ENCODE measurements at regions not wholly inside any gene's neighbourhood (a gene's known extent, or its start where the extent isn't known, plus 50 kb on each side); places are given as distances from the start of the nearest gene placed in this dataset.

GRCh38 chr6:19587238-19587942 is 249.8 kb upstream of the ID4 start (continued):
- TF ChIP-seq RELA (IDR thresholded peaks at IDR 0.05; ENCODE audit: borderline replicate concordance, partially characterized antibody) (no peak), WRNIP1 (IDR thresholded peaks at IDR 0.05; ENCODE audit: borderline replicate concordance, low read depth, low read length) (no peak), ASH2L (IDR thresholded peaks at IDR 0.05; ENCODE audit: borderline replicate concordance, low read depth) (no peak), BMI1 (IDR thresholded peaks at IDR 0.05; ENCODE audit: borderline replicate concordance) (no peak)

- intact Hi-C loops (cut with micrococcal nuclease; ENCODE audit: unreplicated experiment), result no loop called here
- no peak overlapping the region for H2AFZ ChIP-seq (ENCODE audit: control insufficient read depth, low read depth, low read length)
- 5% methylated on average over 5 of the region's 5 CpGs for WGBS (ENCODE audit: insufficient coverage, insufficient replicate concordance, low lambda C conversion rate, missing lambda C conversion rate)
- H3K9ac ChIP-seq (ENCODE audit: control insufficient read depth, insufficient read depth, low read length), result no peak overlapping the region
- FAIRE-seq (no peak), DNase-seq (ENCODE audit: low read depth, low spot score) (no peak), ATAC-seq (no peak)
- CTCF ChIA-PET, result no interaction called here
- no peaks in the 10 kb centered on the region for H3K79me2 ChIP-seq (ENCODE audit: control insufficient read depth, insufficient read depth, low read length)
- H3K27ac ChIP-seq (ENCODE audit: control insufficient read depth, insufficient read depth), result no peak overlapping the region
- no peaks in the 10 kb centered on the region for H3K27me3 ChIP-seq (replicated peaks in 1 of 2; ENCODE audit: control insufficient read depth in 2 of 2, insufficient read depth in 2 of 2, low read length in 1 of 2)
- no peaks in the 10 kb centered on the region for H4K20me1 ChIP-seq (ENCODE audit: control insufficient read depth, insufficient read depth)
- no TSS peak for BruUV-seq (replicated peaks)
- H3K4me2 ChIP-seq (ENCODE audit: control insufficient read depth, insufficient read depth), result no peak overlapping the region
- RAD21 ChIA-PET (ENCODE audit: unreplicated experiment), result no interaction called here
- TF ChIP-seq MTA3 (IDR thresholded peaks at IDR 0.05; ENCODE audit: borderline replicate concordance, low read length) (no peak), ZNF384 (IDR thresholded peaks at IDR 0.05; ENCODE audit: borderline replicate concordance, low read depth, low read length) (no peak), MXI1 (IDR thresholded peaks at IDR 0.05; ENCODE audit: low read depth, low read length) (no peak), ZZZ3 (IDR thresholded peaks at IDR 0.05; ENCODE audit: control insufficient read depth, insufficient read length, low read depth) (no peak), SMARCA5 (IDR thresholded peaks at IDR 0.05) (no peak), POLR2AphosphoS2 (IDR thresholded peaks at IDR 0.05; ENCODE audit: low read depth, low read length) (no peak)
- H3K4me3 ChIP-seq, result no peak overlapping the region
- POLR2A ChIA-PET, result no interaction called here
- in situ Hi-C loops (cut with MboI), result no loop called here
- no peaks in the 10 kb centered on the region for H3K36me3 ChIP-seq (ENCODE audit: control insufficient read depth in 2 of 2, insufficient read depth in 2 of 2, low read length in 1 of 2)
- SMC1A ChIA-PET (ENCODE audit: uncharacterized antibody, unreplicated experiment), result no interaction called here
- no peaks in the 10 kb centered on the region for H3K4me1 ChIP-seq (ENCODE audit: control insufficient read depth, insufficient read depth, low read length)
- no peaks in the 10 kb centered on the region for H3K9me3 ChIP-seq (replicated peaks; ENCODE audit: control insufficient read depth, insufficient read depth, low read length)
Measured at GRCh38 chr6:19590501-19591131, 246.6 kb upstream of the ID4 start.

Measured in GM12878 (cell line).